ENCODE measurements at regions not wholly inside any gene's neighbourhood (a gene's known extent, or its start where the extent isn't known, plus 50 kb on each side); places are given as distances from the start of the nearest gene placed in this dataset.

- TF ChIP-seq CTCF (IDR thresholded peaks at IDR 0.05; ENCODE audit: low read length), result no peak
- no peak for TF ChIP-seq EZH2 (IDR thresholded peaks at IDR 0.05; ENCODE audit: borderline replicate concordance, low read length)
Measured at GRCh38 chr2:221774136-221774535, 202.0 kb upstream of the EPHA4 start.
